ENCODE measurements at regions not wholly inside any gene's neighbourhood (a gene's known extent, or its start where the extent isn't known, plus 50 kb on each side); places are given as distances from the start of the nearest gene placed in this dataset.
"Not testable (repeated sequence)": the region's sequence is repeated elsewhere in the genome, so short reads cannot be mapped to it uniquely, and the experiment has no call there.

- no peak for DNase-seq
Observed at GRCh38 chr1:143691971-143692529, 279.7 kb downstream of the FAM72C start.

GRCh38 chr1:143691400-143691891 lies 280.3 kb downstream of the FAM72C start:
- DNase-seq = no peak

- DNase-seq = no peak
Observed at GRCh38 chr1:143689781-143690180, 282.0 kb downstream of the FAM72C start.

- DNase-seq = no peak
Observed at GRCh38 chr1:143680304-143680703, 291.5 kb downstream of the FAM72C start.

GRCh38 chr1:143672983-143673382 lies 298.8 kb downstream of the FAM72C start:
- no peak for DNase-seq

GRCh38 chr1:143667730-143668129 lies 304.1 kb downstream of the FAM72C start:
- no peak for DNase-seq

- no peak for DNase-seq
Observed at GRCh38 chr1:143666851-143667250, 304.9 kb downstream of the FAM72C start.

- DNase-seq = no peak
Observed at GRCh38 chr1:143665606-143666005, 306.2 kb downstream of the FAM72C start.

GRCh38 chr1:143663056-143663455 lies 308.7 kb downstream of the FAM72C start:
- not testable (repeated sequence) for DNase-seq

- no peak for DNase-seq
Observed at GRCh38 chr1:143661418-143662101, 310.2 kb downstream of the FAM72C start.

GRCh38 chr1:143660354-143660941 lies 311.3 kb downstream of the FAM72C start:
- DNase-seq = no peak

GRCh38 chr1:143653429-143653802 lies 318.4 kb downstream of the FAM72C start:
- DNase-seq = no peak

GRCh38 chr1:143652744-143653428 lies 318.9 kb downstream of the FAM72C start:
- DNase-seq = no peak

GRCh38 chr1:143652187-143652586 lies 319.6 kb downstream of the FAM72C start:
- DNase-seq = no peak

GRCh38 chr1:143651350-143651992 lies 320.3 kb downstream of the FAM72C start:
- DNase-seq = no peak

- DNase-seq = not testable (repeated sequence)
Observed at GRCh38 chr1:143644035-143644434, 327.8 kb downstream of the FAM72C start.

GRCh38 chr1:143643148-143643885 lies 328.5 kb downstream of the FAM72C start:
- no peak for DNase-seq

- DNase-seq = no peak
Observed at GRCh38 chr1:143625886-143626285, 345.9 kb downstream of the FAM72C start.

GRCh38 chr1:143619851-143620250 lies 351.9 kb downstream of the FAM72C start:
- DNase-seq = no peak

GRCh38 chr1:143611159-143611558 lies 360.6 kb downstream of the FAM72C start:
- no peak for DNase-seq

GRCh38 chr1:143610196-143610595 lies 361.6 kb downstream of the FAM72C start:
- no peak for DNase-seq

- DNase-seq = no peak
Observed at GRCh38 chr1:143604887-143605286, 366.9 kb downstream of the FAM72C start.

GRCh38 chr1:143584508-143584907 lies 387.3 kb downstream of the FAM72C start:
- DNase-seq = no peak

Measured in NCI-H526 (cell line).